ENCODE measurements at regions not wholly inside any gene's neighbourhood (a gene's known extent, or its start where the extent isn't known, plus 50 kb on each side); places are given as distances from the start of the nearest gene placed in this dataset.

DNA sequence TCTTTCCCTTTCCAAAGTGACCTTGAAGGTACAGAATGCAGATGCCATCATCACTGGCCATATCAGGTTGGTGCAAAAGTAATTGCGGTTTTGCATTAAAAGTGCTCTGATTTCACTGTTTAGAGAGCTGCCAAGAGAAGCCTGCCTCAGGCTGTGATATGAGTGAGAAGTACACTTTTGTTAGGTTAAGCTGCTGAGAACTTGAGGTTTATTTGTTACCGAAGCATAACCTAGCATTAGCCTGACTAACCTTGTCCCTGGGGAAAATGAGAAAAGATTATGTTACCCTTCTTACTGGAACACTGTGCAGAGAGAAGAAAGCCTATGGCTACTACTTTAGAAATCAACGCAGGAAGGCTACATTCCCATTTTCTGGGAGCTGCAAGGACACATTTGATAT, 70.5 kb upstream of the RBM24 start:
- TF ChIP-seq NFRKB (IDR thresholded peaks at IDR 0.05) (no peak), ARNT (IDR thresholded peaks at IDR 0.05) (no peak), FOXM1 (IDR thresholded peaks at IDR 0.05; ENCODE audit: borderline replicate concordance) (no peak), ELF4 (IDR thresholded peaks at IDR 0.05) (no peak; the same call in 1 of the 2 replicates), HDGF (IDR thresholded peaks at IDR 0.05; ENCODE audit: borderline replicate concordance) (no peak)
